ENCODE measurements at regions not wholly inside any gene's neighbourhood (a gene's known extent, or its start where the extent isn't known, plus 50 kb on each side); places are given as distances from the start of the nearest gene placed in this dataset.

DNA sequence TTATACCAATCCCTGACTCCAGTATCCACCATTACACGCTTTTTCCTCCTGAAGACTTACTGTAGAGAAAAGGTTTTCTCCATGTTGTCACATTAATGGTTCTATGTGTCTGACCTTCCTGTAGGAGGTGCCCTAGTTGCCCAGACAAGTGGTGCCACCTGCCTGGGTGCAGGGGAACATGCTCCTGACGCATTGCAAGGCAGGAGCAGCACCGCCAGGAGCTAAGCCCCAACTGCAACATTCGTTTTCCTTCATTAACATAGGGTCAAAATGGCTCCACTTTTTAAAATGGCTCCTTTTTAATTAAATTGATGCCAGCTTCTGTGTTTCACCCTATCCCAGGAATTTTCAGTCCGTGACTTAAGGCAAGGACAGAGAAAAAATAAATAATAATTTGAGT, 220.1 kb upstream of the SAMSN1 start:
- no peaks in the 10 kb centered on the region for H4K20me1 ChIP-seq (ENCODE audit: insufficient read depth, low read length)
- H3K79me2 ChIP-seq (ENCODE audit: insufficient read depth, low read length): no peaks in the 10 kb centered on the region
- TF ChIP-seq, protein P1, sequence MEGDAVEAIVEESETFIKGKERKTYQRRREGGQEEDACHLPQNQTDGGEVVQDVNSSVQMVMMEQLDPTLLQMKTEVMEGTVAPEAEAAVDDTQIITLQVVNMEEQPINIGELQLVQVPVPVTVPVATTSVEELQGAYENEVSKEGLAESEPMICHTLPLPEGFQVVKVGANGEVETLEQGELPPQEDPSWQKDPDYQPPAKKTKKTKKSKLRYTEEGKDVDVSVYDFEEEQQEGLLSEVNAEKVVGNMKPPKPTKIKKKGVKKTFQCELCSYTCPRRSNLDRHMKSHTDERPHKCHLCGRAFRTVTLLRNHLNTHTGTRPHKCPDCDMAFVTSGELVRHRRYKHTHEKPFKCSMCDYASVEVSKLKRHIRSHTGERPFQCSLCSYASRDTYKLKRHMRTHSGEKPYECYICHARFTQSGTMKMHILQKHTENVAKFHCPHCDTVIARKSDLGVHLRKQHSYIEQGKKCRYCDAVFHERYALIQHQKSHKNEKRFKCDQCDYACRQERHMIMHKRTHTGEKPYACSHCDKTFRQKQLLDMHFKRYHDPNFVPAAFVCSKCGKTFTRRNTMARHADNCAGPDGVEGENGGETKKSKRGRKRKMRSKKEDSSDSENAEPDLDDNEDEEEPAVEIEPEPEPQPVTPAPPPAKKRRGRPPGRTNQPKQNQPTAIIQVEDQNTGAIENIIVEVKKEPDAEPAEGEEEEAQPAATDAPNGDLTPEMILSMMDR (IDR thresholded peaks at IDR 0.05; ENCODE audit: borderline replicate concordance, extremely low read depth, low read length, poor library complexity, severe bottlenecking): peak; percentile 37
- no peak for TF ChIP-seq EZH2 (IDR thresholded peaks at IDR 0.05; ENCODE audit: borderline replicate concordance, low read depth, low read length, severe bottlenecking)
- no peaks in the 10 kb centered on the region for H3K27me3 ChIP-seq (ENCODE audit: insufficient read depth, low read length, poor library complexity)
- H3K36me3 ChIP-seq (ENCODE audit: insufficient read depth, low read length): no peaks in the 10 kb centered on the region
- peaks cover 29% of the 10 kb centered on the region for H3K4me1 ChIP-seq (ENCODE audit: insufficient read depth, low read length)
- H3K9me3 ChIP-seq (ENCODE audit: insufficient read depth, low read length, severe bottlenecking): no peaks in the 10 kb centered on the region
- no peak overlapping the region for H3K4me3 ChIP-seq (ENCODE audit: low read depth in 1 of 2, low read length in 2 of 2)
- no peak overlapping the region for H3K27ac ChIP-seq (ENCODE audit: low read length)
- DNase-seq (no peak), ATAC-seq (ENCODE audit: insufficient read depth, low read depth) (no peak)
- no peak overlapping the region for H3K4me2 ChIP-seq (ENCODE audit: insufficient read depth, low read length)
- no peak overlapping the region for H3K9ac ChIP-seq (ENCODE audit: low read depth, low read length)
- no peak overlapping the region for H2AFZ ChIP-seq (ENCODE audit: low read depth, low read length)

DNA sequence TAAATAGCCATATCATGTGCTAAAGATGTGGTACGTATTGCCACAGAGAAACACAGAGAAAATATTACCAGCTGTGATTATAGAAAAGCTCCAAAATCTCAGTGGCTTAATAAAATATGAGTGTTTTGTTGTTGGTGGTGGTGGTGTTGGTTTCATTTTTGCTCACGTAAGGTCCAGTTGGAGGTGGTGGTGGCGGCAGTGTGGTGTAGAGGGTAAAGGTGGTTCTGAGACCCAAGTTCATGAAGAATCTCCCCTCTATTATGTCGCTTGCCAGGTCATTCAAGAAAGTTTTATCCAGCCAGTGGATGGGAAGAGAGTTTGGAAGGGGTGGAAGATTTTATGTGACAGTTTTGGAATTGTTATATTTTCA, 217.6 kb upstream of the SAMSN1 start:
- H3K27ac ChIP-seq (ENCODE audit: low read length): peak overlapping the region; percentile 86
- H3K27me3 ChIP-seq (ENCODE audit: insufficient read depth, low read length, poor library complexity): no peaks in the 10 kb centered on the region
- TF ChIP-seq, protein P1 (IDR thresholded peaks at IDR 0.05; ENCODE audit: borderline replicate concordance, extremely low read depth, low read length, poor library complexity, severe bottlenecking): no peak
- TF ChIP-seq EZH2 (IDR thresholded peaks at IDR 0.05; ENCODE audit: borderline replicate concordance, low read depth, low read length, severe bottlenecking): no peak
- peak overlapping the region in 1 of 2 experiments; percentile 49; a peak in 2 of 4 replicates for H3K4me3 ChIP-seq (ENCODE audit: low read depth in 1 of 2, low read length in 2 of 2)
- no peaks in the 10 kb centered on the region for H4K20me1 ChIP-seq (ENCODE audit: insufficient read depth, low read length)
- H3K9me3 ChIP-seq (ENCODE audit: insufficient read depth, low read length, severe bottlenecking): no peaks in the 10 kb centered on the region
- peak overlapping the region; percentile 62 for H3K4me2 ChIP-seq (ENCODE audit: insufficient read depth, low read length)
- H3K4me1 ChIP-seq (ENCODE audit: insufficient read depth, low read length): peaks cover 31% of the 10 kb centered on the region
- ATAC-seq (ENCODE audit: insufficient read depth, low read depth): no peak
- no peaks in the 10 kb centered on the region for H3K36me3 ChIP-seq (ENCODE audit: insufficient read depth, low read length)
- no peak for DNase-seq
- H3K79me2 ChIP-seq (ENCODE audit: insufficient read depth, low read length): no peaks in the 10 kb centered on the region
- H3K9ac ChIP-seq (ENCODE audit: low read depth, low read length): peak overlapping the region; percentile 56
- peak overlapping the region; percentile 83 for H2AFZ ChIP-seq (ENCODE audit: low read depth, low read length)

DNA sequence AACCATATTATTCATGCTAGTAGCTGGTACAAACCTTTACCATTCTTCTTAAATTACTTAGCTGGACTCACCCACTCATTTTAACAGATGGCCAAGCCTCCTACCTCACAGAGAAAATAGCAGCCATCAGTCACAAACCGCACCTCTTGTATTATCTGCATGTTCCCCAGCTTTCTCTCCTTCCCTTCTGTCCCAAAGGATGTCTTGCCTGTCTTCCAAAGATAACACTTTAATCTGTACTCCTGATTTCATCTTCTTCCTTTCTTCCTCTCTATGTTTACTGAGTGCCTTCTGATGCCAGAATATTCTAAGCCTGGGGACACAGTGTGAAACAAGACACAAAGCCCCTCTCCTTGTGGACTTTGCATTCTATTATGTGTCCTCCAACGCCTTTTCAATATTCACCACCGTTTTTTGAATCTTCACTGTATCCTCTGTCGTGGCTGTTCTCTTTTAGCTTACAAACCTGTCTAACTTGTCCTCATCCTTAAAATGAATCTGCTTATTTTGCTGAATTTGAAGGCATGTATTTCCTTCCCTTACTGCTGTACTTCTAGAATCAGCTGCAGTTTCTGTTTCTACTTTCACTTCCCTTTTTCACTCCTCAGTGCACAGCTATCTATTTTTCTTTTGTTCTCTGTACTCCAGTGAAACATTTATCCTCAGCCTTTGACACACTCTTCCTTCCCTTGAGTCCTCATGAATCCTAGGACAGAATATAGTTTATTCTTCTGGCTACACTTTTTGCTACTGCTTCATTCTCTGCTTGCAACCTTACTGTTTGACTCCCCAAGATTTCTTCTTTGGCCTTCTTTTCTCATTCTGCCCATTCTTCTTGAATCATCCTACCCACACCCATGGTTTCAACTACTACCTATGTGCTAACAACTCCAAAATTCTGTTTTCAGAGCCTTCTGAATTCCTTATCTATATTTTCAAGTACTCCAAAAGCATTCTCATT, 216.9 kb upstream of the SAMSN1 start:
- TF ChIP-seq EZH2 (IDR thresholded peaks at IDR 0.05; ENCODE audit: borderline replicate concordance, low read depth, low read length, severe bottlenecking): no peak
- TF ChIP-seq, protein P1 (IDR thresholded peaks at IDR 0.05; ENCODE audit: borderline replicate concordance, extremely low read depth, low read length, poor library complexity, severe bottlenecking): no peak
- ATAC-seq (ENCODE audit: insufficient read depth, low read depth) (peak; percentile 92), DNase-seq (no peak)
- peak overlapping the region; percentile 86 for H3K27ac ChIP-seq (ENCODE audit: low read length)
- H3K9ac ChIP-seq (ENCODE audit: low read depth, low read length): peak overlapping the region; percentile 56
- peak overlapping the region; percentile 83 for H2AFZ ChIP-seq (ENCODE audit: low read depth, low read length)
- H3K79me2 ChIP-seq (ENCODE audit: insufficient read depth, low read length): no peaks in the 10 kb centered on the region
- H3K9me3 ChIP-seq (ENCODE audit: insufficient read depth, low read length, severe bottlenecking): no peaks in the 10 kb centered on the region
- H3K36me3 ChIP-seq (ENCODE audit: insufficient read depth, low read length): no peaks in the 10 kb centered on the region
- H4K20me1 ChIP-seq (ENCODE audit: insufficient read depth, low read length): no peaks in the 10 kb centered on the region
- peaks cover 31% of the 10 kb centered on the region for H3K4me1 ChIP-seq (ENCODE audit: insufficient read depth, low read length)
- H3K4me3 ChIP-seq (ENCODE audit: low read depth in 1 of 2, low read length in 2 of 2): peak overlapping the region in 1 of 2 experiments; percentile 49; a peak in 2 of 4 replicates
- no peaks in the 10 kb centered on the region for H3K27me3 ChIP-seq (ENCODE audit: insufficient read depth, low read length, poor library complexity)
- H3K4me2 ChIP-seq (ENCODE audit: insufficient read depth, low read length): peak overlapping the region; percentile 62
